ENCODE measurements at regions not wholly inside any gene's neighbourhood (a gene's known extent, or its start where the extent isn't known, plus 50 kb on each side); places are given as distances from the start of the nearest gene placed in this dataset.
"Not testable (repeated sequence)": the region's sequence is repeated elsewhere in the genome, so short reads cannot be mapped to it uniquely, and the experiment has no call there.

DNA sequence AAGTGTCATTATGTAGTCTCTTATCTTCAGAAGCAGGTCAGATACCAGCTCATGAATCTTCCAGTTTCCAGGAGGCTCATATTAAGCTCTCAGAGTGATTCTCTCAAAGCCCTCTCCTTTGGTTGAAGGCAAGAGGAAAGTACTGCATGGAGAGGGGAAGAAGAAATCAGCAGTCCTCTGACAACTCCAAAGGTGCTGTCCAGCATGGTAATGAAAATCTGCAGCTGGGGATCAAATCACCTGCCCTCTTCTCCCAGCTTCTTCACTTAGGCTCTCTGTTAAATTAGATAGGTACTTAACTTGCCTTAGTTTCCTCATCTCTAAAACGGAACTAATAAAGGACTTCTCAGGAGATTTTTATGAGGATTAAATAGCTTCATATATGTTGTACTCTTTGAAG lies 738.8 kb upstream of the GOLIM4 start:
- no peak for DNase-seq

DNA sequence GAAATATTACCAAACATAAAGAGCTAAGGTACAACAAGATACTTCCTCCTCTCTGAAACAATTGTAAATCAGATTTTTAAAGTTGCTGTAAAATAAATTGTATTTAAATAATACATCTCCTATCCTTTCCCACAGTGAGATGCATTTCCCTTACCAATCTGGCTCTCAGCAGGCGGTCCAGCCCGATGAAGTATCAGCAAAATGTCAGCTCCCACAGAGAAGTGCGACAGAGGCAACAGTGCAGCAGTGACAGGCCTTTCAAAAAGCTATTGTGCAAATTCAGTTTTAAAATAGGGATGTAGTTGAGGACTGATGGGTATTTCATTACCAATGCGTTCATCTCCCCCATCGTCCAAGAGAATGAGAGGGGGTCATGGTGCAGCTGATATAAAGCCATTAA lies 733.2 kb upstream of the GOLIM4 start:
- no peak for DNase-seq

GRCh38 chr3:168828536-168828935 lies 732.8 kb upstream of the GOLIM4 start:
- DNase-seq = no peak

DNA sequence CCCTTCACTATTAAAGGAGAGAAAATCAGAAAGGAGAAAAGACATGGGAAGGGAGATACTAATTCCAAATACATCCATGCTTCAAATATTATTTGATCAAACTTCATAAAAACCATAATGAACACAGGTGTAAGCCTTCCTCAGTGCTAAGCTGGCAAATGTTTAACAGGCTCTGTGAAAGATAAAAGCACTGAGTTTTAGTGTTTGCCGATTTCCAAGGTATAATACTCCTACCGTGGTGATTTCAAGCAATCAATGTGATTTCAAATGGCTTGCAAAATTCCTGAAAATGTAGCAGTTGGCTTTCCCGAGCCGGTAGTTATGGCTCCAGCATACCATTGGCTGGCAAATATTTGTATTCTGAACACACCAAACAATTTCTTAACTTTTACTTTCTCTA lies 732.3 kb upstream of the GOLIM4 start:
- DNase-seq = no peak

DNA sequence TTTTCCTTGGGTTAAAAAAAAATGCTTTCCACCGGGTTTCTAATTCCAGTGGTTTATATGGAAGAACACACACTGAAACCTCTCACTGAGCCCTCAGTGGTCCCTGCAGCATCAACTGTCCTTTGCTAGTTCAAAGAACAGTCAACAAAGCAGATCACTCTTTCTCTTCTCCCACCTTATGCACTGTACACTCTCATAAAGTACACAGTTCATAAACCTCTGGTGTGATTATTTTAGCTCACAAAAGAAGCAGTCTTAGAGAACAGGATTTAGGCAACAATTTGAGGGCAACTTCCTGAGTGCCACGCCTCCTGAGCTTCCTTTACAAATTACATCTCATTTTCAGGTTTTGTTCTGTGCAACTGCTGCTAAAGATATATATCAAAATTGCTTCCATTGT lies 728.4 kb upstream of the GOLIM4 start:
- no peak for DNase-seq

GRCh38 chr3:168823466-168823865 lies 727.7 kb upstream of the GOLIM4 start:
- no peak for DNase-seq

DNA sequence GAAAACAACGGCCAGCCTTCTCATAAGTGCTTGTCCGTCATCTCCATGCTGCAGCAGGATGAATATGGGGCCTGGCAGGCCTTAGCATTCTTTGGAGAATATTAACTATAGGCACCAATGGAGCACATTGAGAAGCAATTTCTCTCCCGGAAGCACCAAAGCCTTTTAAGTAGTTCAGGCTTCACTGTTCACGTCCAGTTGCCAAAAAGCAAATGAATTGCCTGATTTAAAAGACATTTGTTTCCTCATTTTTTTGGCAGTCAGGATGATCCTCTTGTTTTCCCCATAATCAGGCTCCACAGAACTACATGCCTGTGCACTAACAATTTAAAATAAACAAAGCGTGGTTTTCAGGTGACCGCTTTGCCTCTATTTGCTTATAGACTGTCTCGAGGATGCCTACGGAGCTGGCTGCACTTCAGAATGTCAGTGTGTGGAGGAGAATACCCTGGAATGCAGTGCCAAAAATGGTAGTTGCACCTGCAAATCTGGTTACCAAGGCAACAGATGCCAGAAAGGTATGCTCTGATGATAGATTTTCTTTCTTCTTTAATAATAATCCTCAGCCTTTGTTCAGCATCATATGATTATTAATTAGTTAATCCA lies 725.2 kb upstream of the GOLIM4 start:
- no peak for DNase-seq

DNA sequence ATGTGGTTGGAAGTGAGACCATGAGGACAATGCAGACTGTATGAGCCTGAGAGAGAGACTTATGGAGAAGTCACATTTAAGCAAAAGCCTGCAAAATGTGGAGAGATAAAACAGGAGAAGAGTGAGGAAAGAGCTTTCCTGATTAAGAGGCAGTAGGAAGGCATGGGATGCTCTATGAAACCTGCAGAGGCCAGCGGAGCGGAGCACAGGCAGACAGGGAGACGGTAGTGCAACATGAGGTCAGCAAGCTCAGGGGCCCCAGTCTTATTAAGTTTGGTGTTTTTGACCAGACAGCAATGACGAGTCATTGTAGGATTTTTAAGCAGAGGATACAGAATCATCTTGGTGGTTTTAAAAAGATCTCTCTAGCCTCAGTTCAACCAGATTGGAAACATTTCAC lies 721.5 kb upstream of the GOLIM4 start:
- DNase-seq = no peak

DNA sequence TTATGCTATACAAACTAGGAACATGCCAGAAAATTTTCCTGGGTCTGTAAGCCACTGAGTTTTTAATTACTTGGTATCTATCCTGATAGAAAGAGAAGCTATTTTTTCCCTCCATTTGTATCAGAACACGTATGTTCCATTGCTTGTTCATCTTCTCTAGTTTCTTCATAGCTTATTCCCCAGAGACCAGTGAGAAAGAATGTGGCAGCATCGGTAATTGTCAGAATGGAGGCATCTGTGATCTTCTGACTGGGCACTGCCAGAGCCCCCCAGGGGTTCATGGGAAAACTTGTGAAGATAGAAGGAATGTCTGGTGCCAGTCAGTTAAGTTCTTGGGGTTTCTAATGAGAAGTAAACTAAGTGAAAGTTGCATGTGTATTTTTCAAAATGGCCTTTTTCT lies 720.2 kb upstream of the GOLIM4 start:
- DNase-seq = no peak

- no peak for DNase-seq
These were observed 717.6 kb upstream of the GOLIM4 start for GRCh38 chr3:168813225-168813802.

- no peak for DNase-seq
These were observed 716.5 kb upstream of the GOLIM4 start for GRCh38 chr3:168812234-168812633.

GRCh38 chr3:168808596-168808995 lies 712.9 kb upstream of the GOLIM4 start:
- DNase-seq = no peak

DNA sequence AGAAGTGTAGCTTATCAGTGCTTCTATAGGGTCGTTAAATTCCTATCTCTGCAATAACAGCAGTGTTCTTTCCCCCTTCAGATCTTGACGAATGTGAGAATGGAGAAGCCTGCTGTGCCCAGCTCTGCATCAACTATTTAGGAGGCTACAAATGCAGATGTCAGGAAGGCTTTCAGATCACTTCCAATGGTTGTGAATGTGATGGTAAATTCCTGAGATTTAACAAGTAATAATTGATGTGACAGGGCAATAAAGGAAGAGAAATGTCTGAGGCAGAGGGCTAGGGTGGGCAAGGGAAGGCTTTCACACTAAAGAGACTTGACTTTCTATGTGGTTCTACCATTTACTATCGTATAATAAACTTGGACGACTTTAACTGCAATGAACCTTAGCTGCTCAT lies 711.7 kb upstream of the GOLIM4 start:
- no peak for DNase-seq

GRCh38 chr3:168806871-168807270 lies 711.1 kb upstream of the GOLIM4 start:
- no peak for DNase-seq

- no peak for DNase-seq
These were observed 707.8 kb upstream of the GOLIM4 start for GRCh38 chr3:168803536-168803935.

GRCh38 chr3:168802766-168803165 lies 707.0 kb upstream of the GOLIM4 start:
- DNase-seq = no peak

GRCh38 chr3:168801794-168802193 lies 706.1 kb upstream of the GOLIM4 start:
- peak; percentile 58 to 71 for DNase-seq

- DNase-seq = no peak
These were observed 700.6 kb upstream of the GOLIM4 start for GRCh38 chr3:168796339-168796738.

GRCh38 chr3:168794427-168794826 lies 698.7 kb upstream of the GOLIM4 start:
- no peak for DNase-seq

GRCh38 chr3:168782193-168782592 lies 686.5 kb upstream of the GOLIM4 start:
- no peak for DNase-seq

GRCh38 chr3:168779970-168780645 lies 684.4 kb upstream of the GOLIM4 start:
- DNase-seq = not testable (repeated sequence)

GRCh38 chr3:168753724-168754123 lies 658.0 kb upstream of the GOLIM4 start:
- no peak for DNase-seq

- DNase-seq = no peak
These were observed 656.6 kb upstream of the GOLIM4 start for GRCh38 chr3:168752339-168752738.

DNA sequence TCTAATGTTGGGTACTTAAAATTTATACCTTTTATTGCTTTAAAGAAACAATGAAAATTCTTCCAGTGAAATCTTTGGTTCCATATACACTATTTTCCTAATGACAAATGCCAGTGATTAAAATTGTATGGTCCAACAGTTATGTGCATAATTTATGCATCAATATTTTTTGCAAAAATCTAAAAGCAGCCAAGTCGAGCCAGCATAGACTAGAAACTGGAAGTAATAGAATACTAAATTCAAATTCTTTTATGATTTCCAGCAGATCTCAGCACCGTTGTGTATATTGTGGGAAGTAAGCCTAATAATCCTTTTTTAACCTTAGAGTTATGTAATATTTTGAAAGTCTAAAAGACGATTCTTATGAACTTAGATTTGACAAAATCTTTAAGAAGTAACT lies 652.0 kb upstream of the GOLIM4 start:
- DNase-seq = no peak

Measured in SW 1271 (cell line).